ENCODE measurements at regions not wholly inside any gene's neighbourhood (a gene's known extent, or its start where the extent isn't known, plus 50 kb on each side); places are given as distances from the start of the nearest gene placed in this dataset.

DNA sequence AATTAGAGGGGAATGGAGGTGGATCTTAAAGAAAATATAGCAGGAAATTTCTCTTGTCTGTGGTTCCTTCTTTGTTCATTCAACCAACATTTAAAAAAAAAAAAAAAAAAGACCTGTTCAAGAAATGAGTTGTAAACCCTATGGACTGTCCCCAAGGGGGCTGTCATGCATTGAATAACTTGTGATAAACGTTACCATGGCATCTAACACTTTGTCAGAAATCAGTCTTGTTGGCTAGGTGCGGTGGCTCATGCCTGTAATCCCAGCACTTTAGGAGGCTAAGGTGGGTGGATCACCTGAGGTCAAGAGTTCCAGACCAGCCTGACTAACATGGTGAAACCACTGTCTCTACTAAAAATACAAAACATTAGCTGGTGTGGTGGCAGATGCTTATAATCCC is 381.7 kb downstream of the BCKDHB start:
- TF ChIP-seq, protein P1, sequence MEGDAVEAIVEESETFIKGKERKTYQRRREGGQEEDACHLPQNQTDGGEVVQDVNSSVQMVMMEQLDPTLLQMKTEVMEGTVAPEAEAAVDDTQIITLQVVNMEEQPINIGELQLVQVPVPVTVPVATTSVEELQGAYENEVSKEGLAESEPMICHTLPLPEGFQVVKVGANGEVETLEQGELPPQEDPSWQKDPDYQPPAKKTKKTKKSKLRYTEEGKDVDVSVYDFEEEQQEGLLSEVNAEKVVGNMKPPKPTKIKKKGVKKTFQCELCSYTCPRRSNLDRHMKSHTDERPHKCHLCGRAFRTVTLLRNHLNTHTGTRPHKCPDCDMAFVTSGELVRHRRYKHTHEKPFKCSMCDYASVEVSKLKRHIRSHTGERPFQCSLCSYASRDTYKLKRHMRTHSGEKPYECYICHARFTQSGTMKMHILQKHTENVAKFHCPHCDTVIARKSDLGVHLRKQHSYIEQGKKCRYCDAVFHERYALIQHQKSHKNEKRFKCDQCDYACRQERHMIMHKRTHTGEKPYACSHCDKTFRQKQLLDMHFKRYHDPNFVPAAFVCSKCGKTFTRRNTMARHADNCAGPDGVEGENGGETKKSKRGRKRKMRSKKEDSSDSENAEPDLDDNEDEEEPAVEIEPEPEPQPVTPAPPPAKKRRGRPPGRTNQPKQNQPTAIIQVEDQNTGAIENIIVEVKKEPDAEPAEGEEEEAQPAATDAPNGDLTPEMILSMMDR (IDR thresholded peaks at IDR 0.05; ENCODE audit: low read depth, low read length), result no peak
- TF ChIP-seq POLR2A (IDR thresholded peaks at IDR 0.05; ENCODE audit: extremely low read depth, insufficient read length), result no peak

Data from NB4 (cell line).